ENCODE measurements at regions not wholly inside any gene's neighbourhood (a gene's known extent, or its start where the extent isn't known, plus 50 kb on each side); places are given as distances from the start of the nearest gene placed in this dataset.

DNA sequence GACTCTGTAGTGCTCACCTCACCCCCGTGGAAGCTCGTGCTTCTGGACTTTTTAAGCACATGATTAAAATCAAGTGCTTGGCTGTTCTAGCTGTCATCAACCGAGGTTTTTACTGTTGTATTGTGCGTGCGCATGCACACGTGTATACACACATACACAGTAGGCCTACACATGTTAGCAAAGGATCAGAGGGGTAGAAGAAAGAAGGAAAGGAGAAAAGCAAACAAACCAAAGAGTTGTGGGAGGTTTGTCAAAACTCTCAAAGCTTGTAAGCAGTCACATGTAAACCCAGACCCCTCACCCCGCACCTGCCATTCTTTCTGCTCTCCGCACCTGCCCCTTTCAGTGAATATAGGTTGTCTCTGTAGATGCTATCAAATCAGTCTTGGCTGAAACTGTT lies 311.8 kb downstream of the HS3ST1 start:
- TF ChIP-seq FOXM1 (IDR thresholded peaks at IDR 0.05; ENCODE audit: low read depth) (no peak), ELF1 (IDR thresholded peaks at IDR 0.05) (no peak), POLR2AphosphoS5 (IDR thresholded peaks at IDR 0.05; ENCODE audit: low read depth, low read length) (no peak), EZH2phosphoT487 (IDR thresholded peaks at IDR 0.05; ENCODE audit: borderline replicate concordance, low read depth) (no peak), EP300 (IDR thresholded peaks at IDR 0.05; ENCODE audit: borderline replicate concordance in 1 of 2, low read depth in 1 of 2, low read length in 1 of 2) (no peak), RCOR1 (IDR thresholded peaks at IDR 0.05; ENCODE audit: low read length) (no peak)
- TF ChIP-seq, protein P1, sequence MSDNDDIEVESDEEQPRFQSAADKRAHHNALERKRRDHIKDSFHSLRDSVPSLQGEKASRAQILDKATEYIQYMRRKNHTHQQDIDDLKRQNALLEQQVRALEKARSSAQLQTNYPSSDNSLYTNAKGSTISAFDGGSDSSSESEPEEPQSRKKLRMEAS (IDR thresholded peaks at IDR 0.05; ENCODE audit: low read depth), result no peak
- TF ChIP-seq, protein P2, sequence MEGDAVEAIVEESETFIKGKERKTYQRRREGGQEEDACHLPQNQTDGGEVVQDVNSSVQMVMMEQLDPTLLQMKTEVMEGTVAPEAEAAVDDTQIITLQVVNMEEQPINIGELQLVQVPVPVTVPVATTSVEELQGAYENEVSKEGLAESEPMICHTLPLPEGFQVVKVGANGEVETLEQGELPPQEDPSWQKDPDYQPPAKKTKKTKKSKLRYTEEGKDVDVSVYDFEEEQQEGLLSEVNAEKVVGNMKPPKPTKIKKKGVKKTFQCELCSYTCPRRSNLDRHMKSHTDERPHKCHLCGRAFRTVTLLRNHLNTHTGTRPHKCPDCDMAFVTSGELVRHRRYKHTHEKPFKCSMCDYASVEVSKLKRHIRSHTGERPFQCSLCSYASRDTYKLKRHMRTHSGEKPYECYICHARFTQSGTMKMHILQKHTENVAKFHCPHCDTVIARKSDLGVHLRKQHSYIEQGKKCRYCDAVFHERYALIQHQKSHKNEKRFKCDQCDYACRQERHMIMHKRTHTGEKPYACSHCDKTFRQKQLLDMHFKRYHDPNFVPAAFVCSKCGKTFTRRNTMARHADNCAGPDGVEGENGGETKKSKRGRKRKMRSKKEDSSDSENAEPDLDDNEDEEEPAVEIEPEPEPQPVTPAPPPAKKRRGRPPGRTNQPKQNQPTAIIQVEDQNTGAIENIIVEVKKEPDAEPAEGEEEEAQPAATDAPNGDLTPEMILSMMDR (IDR thresholded peaks at IDR 0.05), result no peak
- TF ChIP-seq, protein P3, sequence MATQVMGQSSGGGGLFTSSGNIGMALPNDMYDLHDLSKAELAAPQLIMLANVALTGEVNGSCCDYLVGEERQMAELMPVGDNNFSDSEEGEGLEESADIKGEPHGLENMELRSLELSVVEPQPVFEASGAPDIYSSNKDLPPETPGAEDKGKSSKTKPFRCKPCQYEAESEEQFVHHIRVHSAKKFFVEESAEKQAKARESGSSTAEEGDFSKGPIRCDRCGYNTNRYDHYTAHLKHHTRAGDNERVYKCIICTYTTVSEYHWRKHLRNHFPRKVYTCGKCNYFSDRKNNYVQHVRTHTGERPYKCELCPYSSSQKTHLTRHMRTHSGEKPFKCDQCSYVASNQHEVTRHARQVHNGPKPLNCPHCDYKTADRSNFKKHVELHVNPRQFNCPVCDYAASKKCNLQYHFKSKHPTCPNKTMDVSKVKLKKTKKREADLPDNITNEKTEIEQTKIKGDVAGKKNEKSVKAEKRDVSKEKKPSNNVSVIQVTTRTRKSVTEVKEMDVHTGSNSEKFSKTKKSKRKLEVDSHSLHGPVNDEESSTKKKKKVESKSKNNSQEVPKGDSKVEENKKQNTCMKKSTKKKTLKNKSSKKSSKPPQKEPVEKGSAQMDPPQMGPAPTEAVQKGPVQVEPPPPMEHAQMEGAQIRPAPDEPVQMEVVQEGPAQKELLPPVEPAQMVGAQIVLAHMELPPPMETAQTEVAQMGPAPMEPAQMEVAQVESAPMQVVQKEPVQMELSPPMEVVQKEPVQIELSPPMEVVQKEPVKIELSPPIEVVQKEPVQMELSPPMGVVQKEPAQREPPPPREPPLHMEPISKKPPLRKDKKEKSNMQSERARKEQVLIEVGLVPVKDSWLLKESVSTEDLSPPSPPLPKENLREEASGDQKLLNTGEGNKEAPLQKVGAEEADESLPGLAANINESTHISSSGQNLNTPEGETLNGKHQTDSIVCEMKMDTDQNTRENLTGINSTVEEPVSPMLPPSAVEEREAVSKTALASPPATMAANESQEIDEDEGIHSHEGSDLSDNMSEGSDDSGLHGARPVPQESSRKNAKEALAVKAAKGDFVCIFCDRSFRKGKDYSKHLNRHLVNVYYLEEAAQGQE (IDR thresholded peaks at IDR 0.05; ENCODE audit: low read depth, low read length), result no peak

All from SK-N-SH (cell line).